Smooth muscle cell (in vitro differentiated cells): ENCODE measurements at regions not wholly inside any gene's neighbourhood (a gene's known extent, or its start where the extent isn't known, plus 50 kb on each side); places are given as distances from the start of the nearest gene placed in this dataset.

Experiments
- DNase-seq: peaks from one replicate; lab custom pipeline; 2025; ENCODE audit not compliant: unreplicated experiment; lab: John Stamatoyannopoulos, UW
- H2AFZ ChIP-seq: fragments of 200-600 bp; sonication (generic); 2 replicates; pipeline ENCODE4 v1.6.0; 2016; ENCODE audit warnings: antibody characterized with exemption, low read depth, mild to moderate bottlenecking
- H3F3A ChIP-seq: fragments of 200-600 bp; sonication (generic); 2 replicates; pipeline ENCODE4 v1.6.0; 2017; ENCODE audit warnings: antibody characterized with exemption, low read depth
- H3K27ac ChIP-seq: fragments of 200-600 bp; sonication (generic); 2 replicates; pipeline ENCODE4 v1.5.1; 2016; ENCODE audit warnings: low read depth, mild to moderate bottlenecking
- H3K27me3 ChIP-seq: fragments of 200-600 bp; sonication (generic); 2 replicates; pipeline ENCODE4 v1.6.1; 2016; ENCODE audit warnings: low read depth, mild to moderate bottlenecking
- H3K36me3 ChIP-seq: fragments of 200-600 bp; sonication (generic); 2 replicates; pipeline ENCODE4 v1.5.1; 2016; ENCODE audit warnings: low read depth
- H3K4me1 ChIP-seq: fragments of 200-600 bp; sonication (generic); 2 replicates; pipeline ENCODE4 v1.5.1; 2016; ENCODE audit warnings: low read depth
- H3K4me2 ChIP-seq: fragments of 200-600 bp; sonication (generic); 2 replicates; pipeline ENCODE4 v1.6.0; 2016; ENCODE audit warnings: mild to moderate bottlenecking
- H3K4me3 ChIP-seq: fragments of 200-600 bp; sonication (generic); 2 replicates; pipeline ENCODE4 v1.5.1; 2016; ENCODE audit warnings: mild to moderate bottlenecking
- H3K79me2 ChIP-seq: fragments of 200-600 bp; sonication (generic); 2 replicates; pipeline ENCODE4 v1.6.0; 2016; ENCODE audit warnings: low read depth, mild to moderate bottlenecking
- H3K9ac ChIP-seq: fragments of 200-600 bp; sonication (generic); 2 replicates; pipeline ENCODE4 v1.6.0; 2016; ENCODE audit warnings: low read depth
- H3K9me3 ChIP-seq: fragments of 200-600 bp; sonication (generic); replicated peaks from 2 replicates; pipeline ENCODE4 v1.5.1; 2016; ENCODE audit warnings: low read depth
- H4K20me1 ChIP-seq: fragments of 200-600 bp; sonication (generic); 2 replicates; pipeline ENCODE4 v1.6.0; 2016; ENCODE audit warnings: low read depth
- CTCF ChIP-seq: fragments of 200-600 bp; sonication (generic); IDR thresholded peaks from 2 replicates; pipeline ENCODE4 v1.5.1; 2017; ENCODE audit warnings: borderline replicate concordance, mild to moderate bottlenecking, antibody characterized with exemption; ENCODE audit not compliant: insufficient read depth, poor library complexity, severe bottlenecking
- WGBS: methylation state at CpG from one replicate; pipeline ENCODE4 v1.1.7; 2016; ENCODE audit warnings: low lambda C conversion rate; 5-methylcytosine and 5-hydroxymethylcytosine counted together

GRCh38 chr20:43393052-43393451, 64.6 kb upstream of the SRSF6 start:
- no peak overlapping the region for H3K4me3 ChIP-seq
- DNase-seq: no peak

GRCh38 chr20:43392561-43392960, 65.1 kb upstream of the SRSF6 start:
- Histone ChIP-seq H3K4me2 (no peak overlapping the region), H2AFZ (no peak overlapping the region), H4K20me1 (no peaks in the 10 kb centered on the region), H3K4me1 (peaks cover 6% of the 10 kb centered on the region), H3K27me3 (no peaks in the 10 kb centered on the region), H3K36me3 (no peaks in the 10 kb centered on the region), H3F3A (no peaks in the 10 kb centered on the region), H3K79me2 (no peaks in the 10 kb centered on the region), H3K9ac (no peak overlapping the region), H3K27ac (no peak overlapping the region), H3K9me3 (no peaks in the 10 kb centered on the region), H3K4me3 (no peak overlapping the region)
- TF ChIP-seq CTCF: no peak
- 89% methylated on average over 5 of the region's 5 CpGs for WGBS
- DNase-seq: no peak

More at GRCh38 chr20:43393052-43393451, 64.6 kb upstream of the SRSF6 start:
- Histone ChIP-seq H3K36me3 (no peaks in the 10 kb centered on the region), H3K27me3 (no peaks in the 10 kb centered on the region), H2AFZ (no peak overlapping the region), H3K27ac (no peak overlapping the region), H3K4me1 (peaks cover 6% of the 10 kb centered on the region), H3F3A (no peaks in the 10 kb centered on the region), H3K4me2 (no peak overlapping the region), H3K9ac (no peak overlapping the region), H3K79me2 (no peaks in the 10 kb centered on the region), H4K20me1 (no peaks in the 10 kb centered on the region), H3K9me3 (no peaks in the 10 kb centered on the region)
- TF ChIP-seq CTCF: no peak
- 82% methylated on average over 3 of the region's 3 CpGs for WGBS

GRCh38 chr20:43389839-43390626, 67.7 kb upstream of the SRSF6 start:
- Histone ChIP-seq H3K9ac (no peak overlapping the region), H3F3A (no peaks in the 10 kb centered on the region), H3K4me3 (no peak overlapping the region), H3K9me3 (no peaks in the 10 kb centered on the region), H4K20me1 (no peaks in the 10 kb centered on the region), H3K79me2 (no peaks in the 10 kb centered on the region), H3K27ac (no peak overlapping the region), H2AFZ (no peak overlapping the region), H3K36me3 (no peaks in the 10 kb centered on the region), H3K4me2 (no peak overlapping the region), H3K4me1 (peaks cover 6% of the 10 kb centered on the region), H3K27me3 (no peaks in the 10 kb centered on the region)
- peak; percentile 61 for TF ChIP-seq CTCF
- no peak for DNase-seq
- WGBS: 52% methylated on average over 16 of the region's 26 CpGs

- H3K27me3 ChIP-seq: no peaks in the 10 kb centered on the region
- no peaks in the 10 kb centered on the region for H3K79me2 ChIP-seq
- no peak overlapping the region for H3K4me3 ChIP-seq
- no peaks in the 10 kb centered on the region for H3K9me3 ChIP-seq
- no peaks in the 10 kb centered on the region for H4K20me1 ChIP-seq
- H3K4me1 ChIP-seq: peaks cover 6% of the 10 kb centered on the region
- no peaks in the 10 kb centered on the region for H3K36me3 ChIP-seq
- no peak for TF ChIP-seq CTCF
- H3K9ac ChIP-seq: no peak overlapping the region
- 50% methylated on average over 6 of the region's 6 CpGs for WGBS
- no peak for DNase-seq
- peak overlapping the region; percentile 35 for H3K4me2 ChIP-seq
- H3K27ac ChIP-seq: peak overlapping the region; percentile 8
- no peak overlapping the region for H2AFZ ChIP-seq
- H3F3A ChIP-seq: no peaks in the 10 kb centered on the region
These were observed 68.5 kb upstream of the SRSF6 start for GRCh38 chr20:43389211-43389610.
